GM13976 (cell line): ENCODE measurements at regions not wholly inside any gene's neighbourhood (a gene's known extent, or its start where the extent isn't known, plus 50 kb on each side); places are given as distances from the start of the nearest gene placed in this dataset.

Source experiments
- DNase-seq: peaks from one replicate; pipeline ENCODE4 v3.0.0; 2012; ENCODE audit warnings: low spot score
- in situ Hi-C: fragments of 300-500 bp; cut with MboI; formaldehyde crosslinking; loops from one replicate; pipeline ENCODE4 v1.12.0; 2022; ENCODE audit warnings: low sequenced_read_pairs, mixed read lengths, inconsistent platforms; ENCODE audit not compliant: unreplicated experiment
- TF ChIP-seq, protein P1 (sequence below): IDR thresholded peaks from 2 replicates; pipeline ENCODE4 v1.5.1; 2012; ENCODE audit warnings: borderline replicate concordance, mild to moderate bottlenecking; ENCODE audit not compliant: insufficient read depth; ENCODE audit errors: extremely low read depth, missing control alignments, control extremely low read depth

DNA sequence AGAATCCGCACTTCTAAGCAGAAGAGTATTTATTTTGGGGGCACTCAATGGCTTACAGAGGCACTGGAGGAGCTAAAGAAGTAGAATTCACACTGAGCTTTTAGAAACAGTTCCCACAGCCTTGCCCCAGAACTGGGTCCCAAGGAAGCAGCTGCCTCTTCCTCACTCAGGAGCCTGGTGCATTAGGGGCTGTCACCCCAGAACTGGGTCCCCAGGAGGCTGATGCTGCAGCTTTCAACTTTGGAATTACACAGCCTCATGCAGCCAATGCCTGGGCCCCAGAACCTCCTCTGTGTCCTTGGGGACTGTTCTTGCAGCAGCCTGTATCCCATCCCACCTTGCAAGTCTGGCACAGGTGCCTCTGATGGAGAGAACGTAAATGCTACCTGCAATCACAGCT is 96.4 kb downstream of the DACT2 start:
- TF ChIP-seq, protein P1, sequence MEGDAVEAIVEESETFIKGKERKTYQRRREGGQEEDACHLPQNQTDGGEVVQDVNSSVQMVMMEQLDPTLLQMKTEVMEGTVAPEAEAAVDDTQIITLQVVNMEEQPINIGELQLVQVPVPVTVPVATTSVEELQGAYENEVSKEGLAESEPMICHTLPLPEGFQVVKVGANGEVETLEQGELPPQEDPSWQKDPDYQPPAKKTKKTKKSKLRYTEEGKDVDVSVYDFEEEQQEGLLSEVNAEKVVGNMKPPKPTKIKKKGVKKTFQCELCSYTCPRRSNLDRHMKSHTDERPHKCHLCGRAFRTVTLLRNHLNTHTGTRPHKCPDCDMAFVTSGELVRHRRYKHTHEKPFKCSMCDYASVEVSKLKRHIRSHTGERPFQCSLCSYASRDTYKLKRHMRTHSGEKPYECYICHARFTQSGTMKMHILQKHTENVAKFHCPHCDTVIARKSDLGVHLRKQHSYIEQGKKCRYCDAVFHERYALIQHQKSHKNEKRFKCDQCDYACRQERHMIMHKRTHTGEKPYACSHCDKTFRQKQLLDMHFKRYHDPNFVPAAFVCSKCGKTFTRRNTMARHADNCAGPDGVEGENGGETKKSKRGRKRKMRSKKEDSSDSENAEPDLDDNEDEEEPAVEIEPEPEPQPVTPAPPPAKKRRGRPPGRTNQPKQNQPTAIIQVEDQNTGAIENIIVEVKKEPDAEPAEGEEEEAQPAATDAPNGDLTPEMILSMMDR = no peak
- DNase-seq = no peak
- in situ Hi-C loops = no loop called here

DNA sequence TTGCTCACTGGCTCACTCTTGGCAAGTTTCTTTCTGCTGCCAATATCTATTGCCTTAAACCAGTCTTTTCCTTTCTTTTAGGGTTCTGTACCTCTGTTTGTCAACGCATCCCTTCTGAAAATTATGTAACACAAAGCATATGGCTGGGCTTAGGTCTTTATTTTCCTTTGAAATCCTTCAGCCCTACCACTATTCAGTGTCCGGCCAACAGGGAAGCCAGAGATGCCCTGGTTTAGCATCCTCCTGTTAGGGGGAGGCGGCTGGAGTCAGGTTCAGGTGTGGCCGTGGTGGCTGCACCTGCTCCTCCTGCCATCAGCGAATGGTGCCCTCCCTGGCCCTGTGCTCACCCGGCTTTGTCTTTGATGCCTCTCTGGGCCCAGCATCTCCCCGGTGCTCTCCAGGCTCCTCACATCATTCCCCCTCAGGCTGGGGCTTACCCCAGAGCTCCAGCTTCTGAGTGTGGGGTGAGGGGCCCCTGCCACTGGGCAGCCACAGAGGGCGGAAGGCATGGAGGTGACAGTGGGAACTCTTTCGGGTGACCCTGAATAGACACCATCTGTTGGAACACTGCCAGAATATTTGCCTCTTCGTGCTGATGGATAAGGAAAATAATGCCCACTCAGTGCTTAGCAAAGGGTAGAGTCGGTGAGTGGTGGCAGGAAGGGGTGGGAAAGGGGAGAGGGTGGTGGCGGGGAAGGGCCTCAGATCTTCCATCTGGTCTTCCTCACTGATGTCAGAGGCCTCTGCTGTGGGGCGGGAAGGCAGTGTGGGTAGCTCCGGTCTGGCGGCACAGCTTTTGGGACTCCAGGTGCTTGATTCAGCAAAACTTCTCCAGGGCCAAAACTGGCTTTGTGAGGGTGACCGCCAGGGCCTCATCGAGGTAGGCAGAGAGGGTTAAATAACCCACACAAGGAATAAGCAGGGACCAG is 97.2 kb downstream of the DACT2 start:
- TF ChIP-seq, protein P1 = no peak
- DNase-seq = no peak
- in situ Hi-C loops = no loop called here

GRCh38 chr6:168221497-168222079 is 98.0 kb downstream of the DACT2 start:
- DNase-seq = no peak
- in situ Hi-C loops = no loop called here
- TF ChIP-seq, protein P1 = no peak

DNA sequence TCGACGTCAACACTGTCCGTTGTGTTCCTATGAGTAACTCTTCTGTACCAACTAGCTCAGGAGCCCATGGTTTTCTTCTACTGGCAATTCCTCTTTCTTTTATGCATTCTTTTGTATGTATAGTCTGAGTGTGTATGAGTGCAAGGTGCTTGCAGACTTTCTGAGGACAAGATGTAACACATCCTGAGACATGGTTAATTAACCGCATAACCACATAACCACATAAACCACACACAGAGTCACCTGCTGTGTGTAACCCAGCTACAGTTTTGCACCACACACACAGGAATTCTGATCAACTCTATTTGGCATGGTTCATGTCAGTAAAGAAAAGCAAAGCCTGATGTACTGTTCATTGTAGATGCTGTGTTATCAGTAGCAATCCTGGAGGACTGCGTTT is 98.6 kb downstream of the DACT2 start:
- no peak for DNase-seq
- in situ Hi-C loops = no loop called here

DNA sequence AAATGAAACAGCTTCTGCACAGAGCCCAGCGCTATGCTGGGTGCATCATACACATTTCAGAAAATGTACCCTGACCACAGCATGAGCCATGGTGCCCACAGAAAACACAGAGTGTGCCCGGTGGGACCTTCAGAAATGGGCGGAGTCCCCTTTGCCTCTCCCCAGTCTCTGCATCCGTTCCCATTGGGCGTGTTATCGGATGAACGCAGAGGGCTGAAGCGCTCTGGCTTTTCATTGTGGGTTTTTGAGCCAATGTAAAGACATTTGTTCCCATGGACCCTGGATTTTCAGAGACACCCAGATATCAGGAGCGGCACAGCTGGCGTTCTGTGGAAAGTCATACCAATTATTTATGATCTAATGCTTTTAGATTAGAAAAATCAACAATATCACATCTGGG is 99.8 kb downstream of the DACT2 start:
- TF ChIP-seq, protein P1 = no peak
- no peak for DNase-seq
- in situ Hi-C loops = no loop called here

More for the DNA sequence above, 98.6 kb downstream of the DACT2 start:
- TF ChIP-seq, protein P1 = no peak

DNA sequence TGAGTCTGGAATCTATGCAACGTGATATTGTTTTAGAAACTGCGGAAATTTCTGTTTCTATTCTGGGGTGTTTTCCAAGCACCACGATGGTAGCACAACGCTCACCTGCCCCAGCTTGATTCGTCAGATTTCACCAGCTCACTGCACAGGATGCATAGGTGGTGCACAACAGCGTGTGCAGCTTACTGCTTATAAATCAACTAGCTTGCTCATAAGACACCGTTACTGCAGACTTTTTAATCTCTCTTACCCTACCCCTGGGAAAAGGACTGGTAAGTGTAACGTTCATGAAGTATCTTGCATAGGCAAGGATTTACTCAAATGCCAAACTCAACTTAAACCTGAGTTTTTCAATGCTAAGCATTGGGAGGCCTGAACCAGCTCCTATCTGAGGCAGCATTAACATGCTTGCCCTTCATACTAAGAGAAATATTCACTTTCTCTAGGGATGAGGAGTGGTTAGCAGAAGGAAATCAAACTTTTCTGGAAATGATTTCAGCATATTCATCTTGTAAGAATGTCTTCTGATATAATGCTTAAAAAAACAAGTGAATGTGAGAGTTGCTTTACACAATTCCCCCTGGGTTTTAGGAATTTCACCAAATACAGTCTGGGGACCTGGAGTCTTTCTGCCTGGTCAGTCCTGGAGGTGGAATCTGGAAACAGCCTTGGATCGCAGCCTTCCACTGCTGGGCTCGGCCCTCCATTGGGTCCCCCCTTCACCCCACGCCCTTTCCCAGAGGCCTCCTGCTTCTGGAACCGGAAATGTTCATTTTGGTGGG is 100.6 kb downstream of the DACT2 start:
- in situ Hi-C loops = no loop called here
- DNase-seq = no peak
- TF ChIP-seq, protein P1 = no peak
